ENCODE measurements at regions not wholly inside any gene's neighbourhood (a gene's known extent, or its start where the extent isn't known, plus 50 kb on each side); places are given as distances from the start of the nearest gene placed in this dataset.

DNA sequence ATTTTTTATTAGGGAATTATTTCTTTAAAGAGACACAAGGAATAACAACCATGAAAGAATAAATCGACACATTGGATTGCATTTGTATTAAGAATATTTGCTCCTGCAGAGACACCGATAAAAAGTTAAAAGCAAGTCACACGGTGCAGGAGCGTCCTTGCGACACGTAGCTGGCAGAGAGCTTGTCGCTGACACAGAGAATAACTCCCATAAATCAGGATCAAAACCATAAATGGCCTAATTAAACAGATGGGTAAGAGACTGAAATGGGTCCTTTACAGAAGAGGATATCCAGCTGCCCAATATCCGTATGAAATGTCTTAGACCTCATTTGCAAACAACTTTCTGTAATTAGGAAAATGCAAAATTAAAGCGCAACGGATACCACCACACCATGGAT, 126.1 kb upstream of the SNTG2 start:
- H3K27me3 ChIP-seq (replicated peaks in 1 of 4; ENCODE audit: control extremely low read depth in 1 of 4, control insufficient read depth in 3 of 4, insufficient read depth in 4 of 4, low read length in 3 of 4) = peaks cover 0 to 8% (median 0%) of the 10 kb centered on the region in 4 experiments
- no peak overlapping the region for H2AFZ ChIP-seq (ENCODE audit: insufficient read depth, low read depth, low read length, poor library complexity, severe bottlenecking)
- Mint-ChIP-seq H3K4me1 (no peaks in the 10 kb centered on the region), H3K9me3 (ENCODE audit: insufficient read depth) (no peaks in the 10 kb centered on the region), H3K27ac (no peak overlapping the region), H3K4me3 (no peak overlapping the region), H3K27me3 (peaks cover 10% of the 10 kb centered on the region)
- no peak overlapping the region for H3K9ac ChIP-seq (ENCODE audit: low read length)
- H3K4me3 ChIP-seq (ENCODE audit: control extremely low read depth in 1 of 5, extremely low read depth in 1 of 5, insufficient read depth in 1 of 5, low read depth in 2 of 5, low read length in 4 of 5) = no peak overlapping the region
- ChIA-PET CTCF (no interaction called here), POLR2A (no interaction called here)
- no peak overlapping the region for H3K27ac ChIP-seq (ENCODE audit: low read length in 2 of 2)
- no peak overlapping the region for H3K4me2 ChIP-seq (replicated peaks; ENCODE audit: low read depth, low read length, poor library complexity, severe bottlenecking)
- DNase-seq (no peak), ATAC-seq (ENCODE audit: low read depth) (no peak)
- H3K9me3 ChIP-seq (ENCODE audit: control extremely low read depth in 1 of 3, control insufficient read depth in 2 of 3, insufficient read depth in 1 of 3, low read length in 2 of 3) = peaks cover 0 to 5% (median 0%) of the 10 kb centered on the region in 3 donors
- H3K4me1 ChIP-seq (ENCODE audit: control insufficient read depth in 2 of 2, insufficient read depth in 2 of 2, low read length in 2 of 2) = no peaks in the 10 kb centered on the region
- no peaks in the 10 kb centered on the region for H4K20me1 ChIP-seq (ENCODE audit: control insufficient read depth, insufficient read depth, low read length, poor library complexity, severe bottlenecking)
- no peaks in the 10 kb centered on the region for H3K36me3 ChIP-seq (replicated peaks in 1 of 2; ENCODE audit: control extremely low read depth in 1 of 2, control insufficient read depth in 1 of 2, extremely low read depth in 1 of 2, insufficient read depth in 2 of 2, low read length in 1 of 2)
- 100% methylated on average over 4 of the region's 10 CpGs for WGBS (ENCODE audit: insufficient coverage)
- intact Hi-C loops (cut with micrococcal nuclease) = no loop called here
- TF ChIP-seq EZH2 (IDR thresholded peaks at IDR 0.05; ENCODE audit: borderline replicate concordance, insufficient read depth, low read depth, low read length, poor library complexity, severe bottlenecking) (no peak), CTCF (IDR thresholded peaks at IDR 0.05) (no peak)
- no peaks in the 10 kb centered on the region for H3K79me2 ChIP-seq (ENCODE audit: control insufficient read depth, insufficient read depth, low read length)

- Histone ChIP-seq H3K79me2 (ENCODE audit: control insufficient read depth, insufficient read depth, low read length) (no peaks in the 10 kb centered on the region), H3K9ac (ENCODE audit: low read length) (no peak overlapping the region), H3K27ac (ENCODE audit: low read length in 2 of 2) (no peak overlapping the region), H2AFZ (ENCODE audit: insufficient read depth, low read depth, low read length, poor library complexity, severe bottlenecking) (no peak overlapping the region), H3K27me3 (replicated peaks in 1 of 4; ENCODE audit: control extremely low read depth in 1 of 4, control insufficient read depth in 3 of 4, insufficient read depth in 4 of 4, low read length in 3 of 4) (peaks cover 0 to 2% (median 0%) of the 10 kb centered on the region in 4 experiments), H3K9me3 (ENCODE audit: control extremely low read depth in 1 of 3, control insufficient read depth in 2 of 3, insufficient read depth in 1 of 3, low read length in 2 of 3) (peaks cover 0 to 5% (median 0%) of the 10 kb centered on the region in 3 donors), H4K20me1 (ENCODE audit: control insufficient read depth, insufficient read depth, low read length, poor library complexity, severe bottlenecking) (no peaks in the 10 kb centered on the region), H3K4me2 (replicated peaks; ENCODE audit: low read depth, low read length, poor library complexity, severe bottlenecking) (no peak overlapping the region), H3K36me3 (replicated peaks in 1 of 2; ENCODE audit: control extremely low read depth in 1 of 2, control insufficient read depth in 1 of 2, extremely low read depth in 1 of 2, insufficient read depth in 2 of 2, low read length in 1 of 2) (no peaks in the 10 kb centered on the region), H3K4me1 (ENCODE audit: control insufficient read depth in 2 of 2, insufficient read depth in 2 of 2, low read length in 2 of 2) (no peaks in the 10 kb centered on the region), H3K4me3 (ENCODE audit: control extremely low read depth in 1 of 5, extremely low read depth in 1 of 5, insufficient read depth in 1 of 5, low read depth in 2 of 5, low read length in 4 of 5) (no peak overlapping the region)
- ATAC-seq (ENCODE audit: low read depth) (no peak), DNase-seq (no peak)
- ChIA-PET POLR2A (no interaction called here), CTCF (no interaction called here)
- TF ChIP-seq EZH2 (IDR thresholded peaks at IDR 0.05; ENCODE audit: borderline replicate concordance, insufficient read depth, low read depth, low read length, poor library complexity, severe bottlenecking) (no peak), CTCF (IDR thresholded peaks at IDR 0.05) (no peak)
- intact Hi-C loops (cut with micrococcal nuclease) = no loop called here
- H3K27me3 Mint-ChIP-seq = no peaks in the 10 kb centered on the region
- H3K4me3 Mint-ChIP-seq = no peak overlapping the region
- WGBS (ENCODE audit: insufficient coverage) = 90% methylated on average over 17 of the region's 19 CpGs
- H3K4me1 Mint-ChIP-seq = no peaks in the 10 kb centered on the region
- no peak overlapping the region for H3K27ac Mint-ChIP-seq
- H3K9me3 Mint-ChIP-seq (ENCODE audit: insufficient read depth) = no peaks in the 10 kb centered on the region
Observed at GRCh38 chr2:821546-821945, 129.1 kb upstream of the SNTG2 start.
